ENCODE measurements at regions not wholly inside any gene's neighbourhood (a gene's known extent, or its start where the extent isn't known, plus 50 kb on each side); places are given as distances from the start of the nearest gene placed in this dataset.

DNA sequence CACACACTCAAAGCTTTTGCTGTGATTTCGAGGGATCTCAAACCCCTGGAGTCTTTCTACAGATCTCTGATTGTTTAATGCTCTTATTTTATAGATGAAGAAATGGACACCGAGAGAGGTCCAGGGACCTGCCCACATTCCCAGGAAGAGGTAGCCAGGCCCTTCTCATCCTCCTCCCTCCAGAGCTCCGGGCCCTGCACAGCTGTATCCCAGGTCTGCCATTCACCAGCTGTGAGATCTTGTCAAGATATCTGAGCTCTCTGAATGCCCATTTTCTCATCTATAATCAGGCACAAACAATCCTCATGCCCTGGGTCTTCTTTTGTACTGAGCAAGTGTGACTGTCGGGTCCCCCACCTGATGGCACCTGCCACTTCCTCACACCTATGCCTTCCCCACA is 98.2 kb upstream of the ALX4 start:
- no peak for TF ChIP-seq RORB (CRISPR knock-in tag; IDR thresholded peaks at IDR 0.05)
- TF ChIP-seq CTCF (IDR thresholded peaks at IDR 0.05), result no peak
- TF ChIP-seq, protein P1, sequence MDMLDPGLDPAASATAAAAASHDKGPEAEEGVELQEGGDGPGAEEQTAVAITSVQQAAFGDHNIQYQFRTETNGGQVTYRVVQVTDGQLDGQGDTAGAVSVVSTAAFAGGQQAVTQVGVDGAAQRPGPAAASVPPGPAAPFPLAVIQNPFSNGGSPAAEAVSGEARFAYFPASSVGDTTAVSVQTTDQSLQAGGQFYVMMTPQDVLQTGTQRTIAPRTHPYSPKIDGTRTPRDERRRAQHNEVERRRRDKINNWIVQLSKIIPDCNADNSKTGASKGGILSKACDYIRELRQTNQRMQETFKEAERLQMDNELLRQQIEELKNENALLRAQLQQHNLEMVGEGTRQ (CRISPR knock-in tag; IDR thresholded peaks at IDR 0.05), result no peak
- no peak for TF ChIP-seq ZNF263 (CRISPR knock-in tag; IDR thresholded peaks at IDR 0.05; ENCODE audit: low read depth)
- no peak for TF ChIP-seq ZNF423 (CRISPR knock-in tag; IDR thresholded peaks at IDR 0.05)
- TF ChIP-seq, protein P2, sequence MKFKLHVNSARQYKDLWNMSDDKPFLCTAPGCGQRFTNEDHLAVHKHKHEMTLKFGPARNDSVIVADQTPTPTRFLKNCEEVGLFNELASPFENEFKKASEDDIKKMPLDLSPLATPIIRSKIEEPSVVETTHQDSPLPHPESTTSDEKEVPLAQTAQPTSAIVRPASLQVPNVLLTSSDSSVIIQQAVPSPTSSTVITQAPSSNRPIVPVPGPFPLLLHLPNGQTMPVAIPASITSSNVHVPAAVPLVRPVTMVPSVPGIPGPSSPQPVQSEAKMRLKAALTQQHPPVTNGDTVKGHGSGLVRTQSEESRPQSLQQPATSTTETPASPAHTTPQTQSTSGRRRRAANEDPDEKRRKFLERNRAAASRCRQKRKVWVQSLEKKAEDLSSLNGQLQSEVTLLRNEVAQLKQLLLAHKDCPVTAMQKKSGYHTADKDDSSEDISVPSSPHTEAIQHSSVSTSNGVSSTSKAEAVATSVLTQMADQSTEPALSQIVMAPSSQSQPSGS (CRISPR knock-in tag; IDR thresholded peaks at IDR 0.05; ENCODE audit: borderline replicate concordance, low read depth), result no peak
- TF ChIP-seq JUN (CRISPR knock-in tag; IDR thresholded peaks at IDR 0.05), result no peak
- no peak for TF ChIP-seq ESRRA (CRISPR knock-in tag; IDR thresholded peaks at IDR 0.05; ENCODE audit: borderline replicate concordance)
- TF ChIP-seq ZNF121 (CRISPR knock-in tag; IDR thresholded peaks at IDR 0.05), result no peak
- TF ChIP-seq, protein P3, sequence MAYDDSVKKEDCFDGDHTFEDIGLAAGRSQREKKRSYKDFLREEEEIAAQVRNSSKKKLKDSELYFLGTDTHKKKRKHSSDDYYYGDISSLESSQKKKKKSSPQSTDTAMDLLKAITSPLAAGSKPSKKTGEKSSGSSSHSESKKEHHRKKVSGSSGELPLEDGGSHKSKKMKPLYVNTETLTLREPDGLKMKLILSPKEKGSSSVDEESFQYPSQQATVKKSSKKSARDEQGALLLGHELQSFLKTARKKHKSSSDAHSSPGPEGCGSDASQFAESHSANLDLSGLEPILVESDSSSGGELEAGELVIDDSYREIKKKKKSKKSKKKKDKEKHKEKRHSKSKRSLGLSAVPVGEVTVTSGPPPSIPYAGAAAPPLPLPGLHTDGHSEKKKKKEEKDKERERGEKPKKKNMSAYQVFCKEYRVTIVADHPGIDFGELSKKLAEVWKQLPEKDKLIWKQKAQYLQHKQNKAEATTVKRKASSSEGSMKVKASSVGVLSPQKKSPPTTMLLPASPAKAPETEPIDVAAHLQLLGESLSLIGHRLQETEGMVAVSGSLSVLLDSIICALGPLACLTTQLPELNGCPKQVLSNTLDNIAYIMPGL (CRISPR knock-in tag; IDR thresholded peaks at IDR 0.05), result no peak
